GM23338 (cell line): ENCODE measurements at regions not wholly inside any gene's neighbourhood (a gene's known extent, or its start where the extent isn't known, plus 50 kb on each side); places are given as distances from the start of the nearest gene placed in this dataset.

Source experiments
- ATAC-seq: fragments of 200-7000 bp; cut with Tn5 transposase; 3 replicates; pipeline ENCODE4 v1.9.1; 2020
- DNase-seq: peaks from one replicate; pipeline ENCODE4 v3.0.0-alpha.2; 2015; ENCODE audit warnings: low spot score
- H2AFZ ChIP-seq: fragments of 200-600 bp; sonication (generic); 2 replicates; pipeline ENCODE4 v1.8.0; 2016; ENCODE audit warnings: antibody characterized with exemption, mild to moderate bottlenecking, moderate library complexity
- H3F3A ChIP-seq: fragments of 200-600 bp; sonication (generic); replicated peaks from 2 replicates; pipeline ENCODE4 v1.8.0; 2017; ENCODE audit warnings: antibody characterized with exemption, mixed run types, low read depth
- H3K27ac ChIP-seq: fragments of 200-600 bp; sonication (generic); 2 replicates; pipeline ENCODE4 v1.6.1; 2016; ENCODE audit warnings: low read depth
- H3K27me3 ChIP-seq: fragments of 200-600 bp; sonication (generic); 2 replicates; pipeline ENCODE4 v1.8.0; 2016; ENCODE audit warnings: mild to moderate bottlenecking, mixed run types, moderate library complexity; ENCODE audit not compliant: insufficient read depth
- H3K36me3 ChIP-seq: fragments of 200-600 bp; sonication (generic); 2 replicates; pipeline ENCODE4 v1.8.0; 2016; ENCODE audit warnings: mild to moderate bottlenecking; ENCODE audit not compliant: insufficient read depth
- H3K4me1 ChIP-seq: fragments of 200-600 bp; sonication (generic); 2 replicates; pipeline ENCODE4 v1.8.0; 2016; ENCODE audit warnings: mild to moderate bottlenecking, moderate library complexity; ENCODE audit not compliant: insufficient read depth
- H3K4me2 ChIP-seq: fragments of 200-600 bp; sonication (generic); 2 replicates; pipeline ENCODE4 v1.7.1; 2017; ENCODE audit warnings: mixed run types
- H3K4me3 ChIP-seq: fragments of 200-600 bp; sonication (generic); 2 replicates; pipeline ENCODE4 v1.6.1; 2016; ENCODE audit warnings: mixed run types
- H3K79me2 ChIP-seq: fragments of 200-600 bp; sonication (generic); replicated peaks from 2 replicates; pipeline ENCODE4 v1.8.0; 2017; ENCODE audit warnings: mild to moderate bottlenecking; ENCODE audit not compliant: insufficient read depth
- H3K9me2 ChIP-seq: fragments of 200-600 bp; sonication (generic); 2 replicates; pipeline ENCODE4 v1.8.0; 2017; ENCODE audit not compliant: insufficient read depth
- H4K20me1 ChIP-seq: fragments of 200-600 bp; sonication (generic); replicated peaks from 2 replicates; pipeline ENCODE4 v1.8.0; 2017; ENCODE audit warnings: mild to moderate bottlenecking; ENCODE audit not compliant: insufficient read depth
- H3K27ac Mint-ChIP-seq: 2 replicates; pipeline ENCODE4 v1.8.0; 2020; ENCODE audit warnings: inconsistent platforms, mild to moderate bottlenecking, moderate library complexity, mixed read lengths
- H3K27me3 Mint-ChIP-seq: 3 replicates; pipeline ENCODE4 v1.8.0; 2022; ENCODE audit warnings: low read depth, mild to moderate bottlenecking, moderate library complexity, mixed read lengths, inconsistent platforms; ENCODE audit not compliant: insufficient read depth, poor library complexity
- H3K36me3 Mint-ChIP-seq: 3 replicates; pipeline ENCODE4 v1.8.0; 2021; ENCODE audit warnings: low read depth, mild to moderate bottlenecking, inconsistent platforms, moderate library complexity, mixed read lengths
- H3K4me1 Mint-ChIP-seq: 3 replicates; pipeline ENCODE4 v1.8.0; 2020; ENCODE audit warnings: mild to moderate bottlenecking, inconsistent platforms, mixed read lengths
- H3K4me3 Mint-ChIP-seq: 3 replicates; pipeline ENCODE4 v1.8.0; 2021; ENCODE audit warnings: moderate library complexity, mild to moderate bottlenecking, inconsistent platforms, mixed read lengths
- H3K9me3 Mint-ChIP-seq: 3 replicates; pipeline ENCODE4 v1.8.0; 2020; ENCODE audit warnings: moderate library complexity, mild to moderate bottlenecking, inconsistent platforms, mixed read lengths
- CREB1 ChIP-seq: fragments of 250-450 bp; sonication (Bioruptor Pico); IDR thresholded peaks from 2 replicates; pipeline ENCODE4 v1.5.0; 2020; ENCODE audit warnings: low read depth, mild to moderate bottlenecking, moderate library complexity
- ETS1 ChIP-seq: IDR thresholded peaks from 2 replicates; pipeline ENCODE4 v1.6.1; 2016; ENCODE audit warnings: antibody characterized with exemption
- EZH2 ChIP-seq: fragments of 200-600 bp; sonication (generic); IDR thresholded peaks from one replicate; pipeline ENCODE4 v1.8.0; 2017; ENCODE audit warnings: antibody characterized with exemption, mild to moderate bottlenecking, low read depth; ENCODE audit not compliant: unreplicated experiment
- EZH2phosphoT487 ChIP-seq: fragments of 200-600 bp; sonication (generic); IDR thresholded peaks from one replicate; pipeline ENCODE4 v1.8.1; 2018; ENCODE audit warnings: antibody characterized with exemption; ENCODE audit not compliant: unreplicated experiment
- JUNB ChIP-seq: IDR thresholded peaks from one replicate; pipeline ENCODE4 v1.6.1; 2016; ENCODE audit warnings: antibody characterized with exemption; ENCODE audit not compliant: unreplicated experiment
- NANOG ChIP-seq: IDR thresholded peaks from 2 replicates; pipeline ENCODE4 v1.6.1; 2016; ENCODE audit warnings: antibody characterized with exemption, borderline replicate concordance
- POLR2AphosphoS5 ChIP-seq: IDR thresholded peaks from 2 replicates; pipeline ENCODE4 v1.6.1; 2016; ENCODE audit warnings: antibody characterized with exemption, low read depth
- REST ChIP-seq: IDR thresholded peaks from one replicate; pipeline ENCODE4 v1.6.1; 2018; ENCODE audit warnings: antibody characterized with exemption; ENCODE audit not compliant: unreplicated experiment
- STAT1 ChIP-seq: IDR thresholded peaks from one replicate; pipeline ENCODE4 v1.6.1; 2016; ENCODE audit warnings: antibody characterized with exemption; ENCODE audit not compliant: unreplicated experiment
- ZNF114 ChIP-seq: fragments of 250-450 bp; sonication (Bioruptor Pico); IDR thresholded peaks from 2 replicates; pipeline ENCODE4 v1.5.0; 2020; ENCODE audit warnings: mild to moderate bottlenecking, moderate library complexity
- ZNF331 ChIP-seq: fragments of 250-450 bp; sonication (Bioruptor Pico); IDR thresholded peaks from 2 replicates; pipeline ENCODE4 v1.5.0; 2020; ENCODE audit warnings: low read depth, mild to moderate bottlenecking, moderate library complexity
- ZNF462 ChIP-seq: fragments of 250-450 bp; sonication (Bioruptor Pico); IDR thresholded peaks from 2 replicates; pipeline ENCODE4 v1.5.0; 2020; ENCODE audit warnings: mild to moderate bottlenecking, moderate library complexity
- TF ChIP-seq, protein P1 (sequence below), 2 experiments: fragments of 200-600 bp in 1 of 2; sonication (generic) in 1 of 2; conservative IDR thresholded peaks; 2 replicates each; pipeline versions ENCODE4 v1.5.1 to v1.6.1; 2016 to 2017; ENCODE audit warnings: antibody characterized with exemption in 2 of 2, low read depth in 2 of 2, mild to moderate bottlenecking in 2 of 2, moderate library complexity in 1 of 2

DNA sequence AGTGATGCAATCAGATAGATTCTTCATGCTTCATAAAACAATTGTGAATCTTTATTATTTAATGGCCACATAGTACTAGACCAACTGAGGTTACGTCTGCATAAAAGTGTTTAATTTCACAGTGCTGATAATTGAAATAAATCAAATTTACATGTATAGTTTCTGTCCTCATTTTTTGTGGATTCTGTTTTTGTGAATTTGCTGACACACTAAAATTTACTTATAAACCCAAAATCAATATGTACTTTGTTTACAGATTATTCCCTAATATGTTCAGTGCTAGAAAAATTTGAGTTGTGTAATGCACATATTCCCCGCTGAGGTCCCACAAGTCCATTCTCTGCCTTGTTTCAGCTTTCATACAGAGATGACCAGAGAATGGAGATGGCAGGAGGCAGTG, 759.8 kb downstream of the CENPC start:
- H4K20me1 ChIP-seq = no peaks in the 10 kb centered on the region
- no peak overlapping the region for H3K27ac Mint-ChIP-seq
- H3K36me3 Mint-ChIP-seq = peaks cover 8% of the 10 kb centered on the region; the same call in 2 of the 3 replicates
- H3K27me3 ChIP-seq = no peaks in the 10 kb centered on the region
- H3K4me1 Mint-ChIP-seq = no peaks in the 10 kb centered on the region; the same call in 2 of the 3 replicates
- ATAC-seq (no peak), DNase-seq (no peak)
- peaks cover 14% of the 10 kb centered on the region for H3K9me3 Mint-ChIP-seq
- H2AFZ ChIP-seq = no peak overlapping the region
- H3K27me3 Mint-ChIP-seq = peaks cover 1% of the 10 kb centered on the region
- H3K27ac ChIP-seq = no peak overlapping the region
- H3K9me2 ChIP-seq = no peaks in the 10 kb centered on the region
- no peaks in the 10 kb centered on the region for H3K4me1 ChIP-seq
- H3K36me3 ChIP-seq = no peaks in the 10 kb centered on the region
- no peak overlapping the region for H3K4me3 Mint-ChIP-seq
- H3K4me3 ChIP-seq = no peak overlapping the region
- TF ChIP-seq JUNB (no peak), CREB1 (no peak), EZH2phosphoT487 (no peak), POLR2AphosphoS5 (no peak), ZNF114 (CRISPR knock-in tag) (no peak), REST (no peak), NANOG (no peak), ZNF462 (no peak), EZH2 (no peak), ETS1 (no peak), STAT1 (no peak), ZNF331 (CRISPR knock-in tag) (no peak)
- TF ChIP-seq, protein P1, sequence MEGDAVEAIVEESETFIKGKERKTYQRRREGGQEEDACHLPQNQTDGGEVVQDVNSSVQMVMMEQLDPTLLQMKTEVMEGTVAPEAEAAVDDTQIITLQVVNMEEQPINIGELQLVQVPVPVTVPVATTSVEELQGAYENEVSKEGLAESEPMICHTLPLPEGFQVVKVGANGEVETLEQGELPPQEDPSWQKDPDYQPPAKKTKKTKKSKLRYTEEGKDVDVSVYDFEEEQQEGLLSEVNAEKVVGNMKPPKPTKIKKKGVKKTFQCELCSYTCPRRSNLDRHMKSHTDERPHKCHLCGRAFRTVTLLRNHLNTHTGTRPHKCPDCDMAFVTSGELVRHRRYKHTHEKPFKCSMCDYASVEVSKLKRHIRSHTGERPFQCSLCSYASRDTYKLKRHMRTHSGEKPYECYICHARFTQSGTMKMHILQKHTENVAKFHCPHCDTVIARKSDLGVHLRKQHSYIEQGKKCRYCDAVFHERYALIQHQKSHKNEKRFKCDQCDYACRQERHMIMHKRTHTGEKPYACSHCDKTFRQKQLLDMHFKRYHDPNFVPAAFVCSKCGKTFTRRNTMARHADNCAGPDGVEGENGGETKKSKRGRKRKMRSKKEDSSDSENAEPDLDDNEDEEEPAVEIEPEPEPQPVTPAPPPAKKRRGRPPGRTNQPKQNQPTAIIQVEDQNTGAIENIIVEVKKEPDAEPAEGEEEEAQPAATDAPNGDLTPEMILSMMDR (conservative IDR thresholded peaks at IDR 0.05; ENCODE audit: low read depth in 2 of 2) = no peak
- no peak overlapping the region for H3K4me2 ChIP-seq
- H3K79me2 ChIP-seq = no peaks in the 10 kb centered on the region
- H3F3A ChIP-seq = no peaks in the 10 kb centered on the region
